COLO829 (cell line): ENCODE measurements at regions not wholly inside any gene's neighbourhood (a gene's known extent, or its start where the extent isn't known, plus 50 kb on each side); places are given as distances from the start of the nearest gene placed in this dataset.

Source experiments
- DNase-seq: peaks from one replicate; pipeline ENCODE4 v3.0.0; 2012; ENCODE audit warnings: low spot score

DNA sequence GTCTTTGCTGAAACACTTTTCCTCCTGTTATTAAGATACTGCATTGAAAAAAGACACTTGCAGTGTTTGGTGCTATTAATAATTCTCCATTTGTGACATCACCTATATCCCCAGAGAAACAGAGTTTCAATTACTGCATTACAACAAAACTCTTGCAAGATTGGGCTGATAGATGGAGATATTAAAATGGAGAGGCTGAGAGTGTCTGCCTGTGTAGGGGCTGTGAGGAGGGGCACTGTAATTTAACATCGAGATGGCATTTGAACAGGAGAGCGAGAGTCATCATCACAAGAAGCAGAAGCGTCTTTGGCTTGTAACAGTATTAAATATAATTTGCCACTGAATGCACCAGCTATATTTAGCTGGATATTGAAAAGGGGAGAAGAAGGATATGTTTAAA is 316.5 kb downstream of the CDH26 start:
- no peak for DNase-seq

DNA sequence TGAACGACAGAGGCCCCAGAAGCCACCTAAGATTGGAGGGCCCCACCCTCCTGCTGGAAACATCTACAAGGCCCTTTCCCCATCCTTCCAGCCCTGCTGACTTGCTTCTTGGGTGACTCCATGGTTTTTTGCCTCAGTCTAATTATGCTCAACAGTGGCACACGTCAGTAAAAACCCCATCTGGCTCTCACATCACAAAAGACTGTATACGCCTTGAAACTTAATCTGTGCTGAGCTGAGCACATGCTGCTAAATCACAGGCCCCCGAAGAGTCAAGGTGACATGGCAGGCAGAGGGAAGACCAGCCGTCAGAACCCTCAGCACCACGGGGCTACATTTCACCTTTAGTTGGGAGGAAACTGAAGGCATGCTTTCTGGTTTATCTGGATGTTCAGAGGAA is 323.1 kb downstream of the CDH26 start:
- DNase-seq, result no peak

GRCh38 chr20:60283281-60283680 is 325.1 kb downstream of the CDH26 start:
- DNase-seq, result no peak

DNA sequence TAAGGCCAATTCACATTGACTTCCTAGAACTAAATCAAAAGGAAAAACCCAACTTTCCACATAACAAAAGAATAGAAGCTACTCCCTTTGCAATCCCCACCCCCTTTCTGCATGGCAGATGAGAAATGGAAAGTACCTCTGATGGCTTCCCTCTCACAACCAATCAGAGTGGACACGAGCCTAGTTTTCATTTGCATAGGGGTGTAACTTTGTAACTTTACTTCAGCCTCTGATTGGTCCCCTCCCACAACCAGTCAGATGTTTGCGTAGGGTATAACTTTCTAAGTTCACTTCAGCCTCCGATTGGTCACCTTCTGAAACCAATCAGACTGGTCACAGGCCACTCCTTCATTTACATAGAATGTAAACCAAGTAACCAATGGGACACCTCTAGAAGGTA is 328.5 kb downstream of the CDH26 start:
- no peak for DNase-seq

- DNase-seq, result no peak
These were observed 330.7 kb downstream of the CDH26 start for GRCh38 chr20:60288945-60289344.

DNA sequence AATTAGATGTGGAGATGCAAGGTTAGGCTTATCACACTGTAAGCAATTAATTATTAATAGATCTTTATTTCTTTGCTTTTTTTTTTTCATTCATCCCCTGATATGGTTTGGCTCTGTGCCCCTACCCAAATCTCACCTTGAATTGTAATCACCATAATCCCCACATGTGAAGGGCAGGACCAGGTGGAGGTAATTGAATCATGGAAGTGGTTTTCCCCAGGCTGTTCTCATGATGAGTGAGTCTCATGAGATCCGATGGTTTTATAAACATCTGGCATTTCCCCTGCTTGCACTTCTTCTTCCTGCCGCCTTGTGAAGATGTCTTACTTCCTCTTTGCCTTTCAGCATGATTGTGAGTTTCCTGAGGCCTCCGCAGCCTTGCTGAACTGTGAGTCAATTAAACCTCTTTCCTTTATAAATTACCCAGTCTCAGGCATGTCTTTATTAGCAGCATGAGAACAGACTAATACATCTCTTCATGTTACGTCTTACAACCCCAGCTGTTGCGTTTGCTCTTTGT is 333.8 kb downstream of the CDH26 start:
- no peak for DNase-seq

- DNase-seq, result no peak
These were observed 336.4 kb downstream of the CDH26 start for GRCh38 chr20:60294632-60295031.

DNA sequence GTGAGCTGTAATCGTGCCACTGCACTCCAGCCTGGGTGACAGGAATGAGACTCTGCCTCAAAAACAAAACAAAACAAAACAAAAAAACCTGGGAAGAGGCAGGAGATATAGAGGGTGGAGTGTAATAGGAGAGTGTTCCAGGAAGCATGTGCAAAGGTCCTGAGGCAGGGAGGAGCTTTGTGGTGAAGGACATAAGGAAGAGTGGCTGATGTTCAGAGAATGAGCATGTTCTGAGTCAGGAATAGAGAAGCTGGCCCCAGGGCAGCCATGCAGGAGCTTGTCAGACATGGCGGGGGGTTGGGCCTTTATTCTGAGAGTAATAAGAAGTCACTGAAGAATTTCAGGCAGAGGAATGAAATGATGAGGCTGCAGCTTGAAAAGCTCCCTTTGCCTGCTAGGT is 337.0 kb downstream of the CDH26 start:
- no peak for DNase-seq

DNA sequence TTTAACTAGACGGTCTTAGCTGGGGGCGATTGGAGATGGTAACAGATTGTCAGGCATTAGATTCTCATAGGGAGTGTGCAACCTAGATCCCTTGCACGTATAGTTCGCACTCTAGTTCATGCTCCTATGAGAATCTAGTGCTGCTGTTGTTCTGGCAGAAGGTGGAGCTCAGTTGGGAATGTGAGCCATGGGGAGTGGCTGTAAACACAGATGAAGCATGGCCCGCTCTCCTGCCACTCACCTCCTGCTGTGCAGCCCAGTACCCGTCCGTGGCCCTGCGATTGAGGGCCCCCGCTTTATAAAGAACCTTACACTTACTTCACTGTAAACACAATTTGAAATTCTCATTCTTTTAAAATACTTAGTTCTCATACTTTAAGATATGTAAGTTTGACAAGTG is 339.4 kb downstream of the CDH26 start:
- DNase-seq, result no peak

DNA sequence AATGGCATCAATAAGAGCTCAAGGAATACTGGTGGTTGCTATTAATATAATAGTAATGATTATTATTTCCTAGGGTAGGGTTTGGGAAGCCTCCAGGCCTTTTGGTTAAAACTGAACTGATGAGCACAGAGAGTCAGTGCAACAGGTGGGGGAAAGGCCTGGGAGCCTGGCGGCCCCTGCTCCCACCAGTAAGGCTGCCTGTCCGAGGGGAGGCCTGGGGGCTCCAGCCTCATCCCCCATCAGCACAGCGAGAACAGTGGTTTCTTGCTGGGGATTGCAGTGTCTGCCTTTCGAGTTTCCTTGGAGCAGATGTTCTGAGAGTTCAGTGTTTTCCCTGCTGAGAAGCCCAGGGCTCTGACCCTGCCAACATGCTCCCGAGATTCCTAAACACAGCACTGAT is 340.4 kb downstream of the CDH26 start:
- DNase-seq, result no peak

DNA sequence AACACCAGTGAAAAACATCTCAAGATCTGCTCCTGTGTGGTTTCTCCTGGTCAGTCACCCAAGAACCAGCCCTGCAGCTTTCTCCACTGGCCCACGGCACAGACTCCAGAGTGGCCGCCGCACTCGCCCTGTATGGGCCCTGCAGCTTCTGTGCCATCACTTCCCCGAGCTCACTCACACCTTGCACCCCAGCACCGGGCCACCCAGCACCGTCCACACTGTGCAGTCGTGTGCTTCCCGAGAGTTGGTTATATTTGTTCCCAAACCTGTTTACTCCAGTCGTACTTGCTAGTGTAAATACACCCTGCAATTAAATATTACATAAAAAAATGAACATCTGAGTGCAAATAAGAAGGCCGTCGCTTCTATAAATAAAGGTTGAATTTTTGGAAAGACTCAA is 341.7 kb downstream of the CDH26 start:
- DNase-seq, result no peak

DNA sequence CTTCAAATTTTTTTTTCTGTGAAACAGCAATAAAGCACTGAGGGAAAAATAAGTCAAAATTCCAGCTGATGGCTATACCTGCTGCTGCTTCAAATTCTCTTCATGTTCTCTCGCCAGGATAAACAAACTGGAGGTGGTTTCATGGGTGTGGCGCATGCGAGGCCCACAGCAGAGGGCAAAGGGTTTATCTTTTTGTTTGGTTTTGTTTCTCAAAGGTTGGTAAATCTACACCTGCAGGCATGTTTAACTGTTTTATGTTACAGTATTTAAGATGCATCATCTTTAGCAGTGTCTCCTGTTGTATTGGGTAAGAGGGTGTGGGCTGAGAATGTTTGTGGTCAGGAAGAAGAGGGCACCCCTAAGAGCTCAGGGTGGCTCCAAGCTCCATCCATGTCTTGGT is 342.2 kb downstream of the CDH26 start:
- no peak for DNase-seq

- DNase-seq, result no peak
These were observed 344.7 kb downstream of the CDH26 start for GRCh38 chr20:60302875-60303274.

- no peak for DNase-seq
These were observed 345.9 kb downstream of the CDH26 start for GRCh38 chr20:60304026-60304590.

- no peak for DNase-seq
These were observed 346.7 kb downstream of the CDH26 start for GRCh38 chr20:60304931-60305330.

GRCh38 chr20:60306105-60306504 is 347.9 kb downstream of the CDH26 start:
- DNase-seq, result no peak

GRCh38 chr20:60306551-60306950 is 348.3 kb downstream of the CDH26 start:
- no peak for DNase-seq

DNA sequence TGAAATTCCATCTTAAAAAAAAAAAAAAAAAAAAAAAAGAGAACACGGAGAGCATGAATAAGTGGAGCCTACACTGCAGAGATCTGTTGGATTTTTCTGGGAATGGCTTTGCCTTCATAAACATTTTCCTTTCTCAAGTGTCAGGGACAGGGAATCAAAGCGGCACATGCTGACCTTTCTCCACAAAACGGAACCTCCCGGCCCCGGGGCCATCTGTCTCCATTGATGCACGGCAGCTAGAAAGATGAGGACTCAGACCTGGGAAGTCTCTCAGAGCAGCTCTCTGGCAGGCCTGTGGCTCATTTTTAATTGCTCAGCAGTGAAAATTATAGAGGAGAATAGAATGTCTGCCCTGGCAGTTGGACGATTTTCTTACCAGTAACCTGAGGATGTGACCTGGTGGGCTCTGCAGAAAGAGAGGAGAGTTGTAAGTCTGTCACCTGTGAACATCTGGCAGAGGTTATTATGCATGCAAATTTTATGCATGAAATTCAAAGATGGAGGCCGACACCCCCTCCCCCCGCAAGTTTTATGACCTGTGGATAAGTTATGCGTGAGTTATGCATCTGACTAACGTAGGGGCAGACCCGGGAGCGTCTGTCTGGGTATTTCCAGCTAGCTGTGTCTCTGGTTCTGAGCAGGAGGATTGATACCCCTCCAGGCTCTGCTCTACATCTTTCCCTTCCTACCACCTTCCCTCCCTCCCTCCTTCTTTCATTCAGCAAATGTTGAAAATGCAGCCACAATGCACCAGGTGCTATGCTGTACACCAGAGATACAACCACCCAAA is 352.5 kb downstream of the CDH26 start:
- no peak for DNase-seq

DNA sequence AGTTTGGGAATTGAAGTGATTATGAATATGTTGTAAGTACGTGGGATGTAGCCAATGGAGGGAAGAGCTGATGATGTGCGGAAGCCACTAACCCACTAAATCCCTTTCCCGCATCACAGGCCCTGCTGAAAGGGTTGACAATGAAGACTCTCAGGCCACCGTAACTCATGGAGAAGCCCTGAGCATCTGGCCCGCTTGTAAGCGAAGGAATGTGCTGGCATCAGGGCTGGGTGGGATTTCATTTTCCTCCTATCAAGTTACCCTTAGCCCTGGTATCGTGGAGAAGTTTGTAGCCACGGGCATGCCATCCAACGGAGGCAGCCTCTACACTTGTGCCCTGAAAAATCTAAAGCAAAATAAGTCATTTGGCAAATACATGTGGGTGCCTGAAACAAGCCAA is 355.0 kb downstream of the CDH26 start:
- DNase-seq, result no peak

DNA sequence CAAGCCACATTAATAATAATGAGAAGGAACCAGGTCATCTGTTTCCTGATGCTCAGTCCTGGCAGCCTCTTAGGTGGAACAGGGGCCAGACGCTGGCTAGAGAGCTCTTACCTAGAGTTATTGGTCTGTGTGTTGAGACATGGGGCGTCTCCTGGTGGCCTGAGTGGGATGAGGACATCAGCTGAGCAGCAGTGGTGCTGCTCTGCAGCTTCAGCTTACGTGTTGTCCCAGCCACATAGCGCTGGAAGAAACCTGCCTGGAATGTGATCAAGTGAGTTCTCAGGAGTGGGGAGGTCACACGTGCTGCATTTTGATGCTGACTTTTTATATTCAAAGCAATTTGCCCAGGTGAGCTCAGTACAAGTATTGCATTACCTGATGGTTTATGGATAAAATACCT is 355.4 kb downstream of the CDH26 start:
- DNase-seq, result no peak

DNA sequence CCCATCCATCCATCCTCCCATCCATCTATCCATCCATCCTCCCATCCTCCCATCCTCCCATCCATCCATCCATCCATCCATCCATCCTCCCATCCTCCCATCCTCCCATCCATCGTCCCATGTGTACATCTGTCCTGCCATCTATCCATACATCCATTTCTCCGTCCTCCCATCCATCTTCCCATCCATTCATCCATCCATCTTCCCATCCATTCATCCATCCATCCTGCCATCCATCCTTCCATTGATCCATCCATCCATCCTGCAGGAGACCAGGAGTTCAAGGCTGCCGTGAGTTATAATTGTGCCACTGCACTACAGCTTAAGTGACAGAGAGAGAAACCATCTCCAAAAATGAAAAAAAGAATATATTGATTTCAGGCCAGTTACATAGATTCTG is 356.5 kb downstream of the CDH26 start:
- DNase-seq, result no peak

GRCh38 chr20:60316476-60317158 is 358.4 kb downstream of the CDH26 start:
- DNase-seq, result no peak

- no peak for DNase-seq
These were observed 359.2 kb downstream of the CDH26 start for GRCh38 chr20:60317401-60317800.
